Brain pericyte (primary cell): ENCODE measurements at regions not wholly inside any gene's neighbourhood (a gene's known extent, or its start where the extent isn't known, plus 50 kb on each side); places are given as distances from the start of the nearest gene placed in this dataset.

Experiments used
- DNase-seq: peaks from one replicate; pipeline ENCODE4 v3.0.0-alpha.2; 2012; ENCODE audit warnings: low read depth, low spot score

- DNase-seq, result no peak
These were observed 157.2 kb downstream of the CD83 start for GRCh38 chr6:14274546-14275492.

- no peak for DNase-seq
These were observed 157.9 kb downstream of the CD83 start for GRCh38 chr6:14275493-14275851.

- DNase-seq, result no peak
These were observed 158.5 kb downstream of the CD83 start for GRCh38 chr6:14276071-14276470.

- DNase-seq, result no peak
These were observed 159.3 kb downstream of the CD83 start for GRCh38 chr6:14276667-14277404.

GRCh38 chr6:14277405-14277930, 159.9 kb downstream of the CD83 start:
- no peak for DNase-seq

DNA sequence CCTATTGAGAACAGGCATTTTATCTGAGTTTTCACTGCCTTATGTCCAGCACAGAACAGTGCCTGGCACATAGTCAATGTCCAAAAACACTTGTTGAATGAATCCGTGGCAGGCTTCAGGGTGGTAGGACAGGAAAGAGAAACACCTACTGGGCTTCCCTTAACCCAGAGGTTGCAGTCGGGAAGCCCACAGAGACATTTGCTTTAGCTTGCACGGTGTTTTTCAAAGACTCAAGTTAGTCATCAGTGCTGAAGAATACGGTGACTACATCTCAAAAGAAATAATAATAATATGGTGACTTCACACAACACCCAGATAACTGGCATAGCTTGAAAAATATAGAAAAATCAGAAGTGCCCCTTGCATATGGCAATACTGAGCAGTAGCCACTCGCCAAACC, 160.4 kb downstream of the CD83 start:
- DNase-seq, result no peak

DNA sequence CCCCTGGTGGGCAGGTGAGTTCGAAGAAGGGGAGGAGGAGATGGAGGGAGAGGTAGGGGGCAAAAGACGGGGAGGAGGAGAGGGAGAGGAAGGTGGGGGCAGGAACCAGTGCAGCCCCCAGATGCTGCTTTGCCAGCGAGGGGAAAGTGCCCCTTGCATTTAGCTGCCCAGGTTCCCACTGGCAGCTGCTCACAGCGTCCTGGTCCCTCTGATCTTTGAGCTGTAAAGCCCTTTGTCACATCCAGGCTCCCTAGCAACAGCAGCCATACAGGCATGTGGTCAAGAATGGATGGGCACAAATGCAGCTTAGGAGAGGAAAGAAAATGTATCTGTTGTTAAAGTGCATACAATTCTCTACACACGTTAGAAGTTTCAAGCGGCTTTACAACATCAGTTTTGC, 160.9 kb downstream of the CD83 start:
- DNase-seq, result no peak

DNA sequence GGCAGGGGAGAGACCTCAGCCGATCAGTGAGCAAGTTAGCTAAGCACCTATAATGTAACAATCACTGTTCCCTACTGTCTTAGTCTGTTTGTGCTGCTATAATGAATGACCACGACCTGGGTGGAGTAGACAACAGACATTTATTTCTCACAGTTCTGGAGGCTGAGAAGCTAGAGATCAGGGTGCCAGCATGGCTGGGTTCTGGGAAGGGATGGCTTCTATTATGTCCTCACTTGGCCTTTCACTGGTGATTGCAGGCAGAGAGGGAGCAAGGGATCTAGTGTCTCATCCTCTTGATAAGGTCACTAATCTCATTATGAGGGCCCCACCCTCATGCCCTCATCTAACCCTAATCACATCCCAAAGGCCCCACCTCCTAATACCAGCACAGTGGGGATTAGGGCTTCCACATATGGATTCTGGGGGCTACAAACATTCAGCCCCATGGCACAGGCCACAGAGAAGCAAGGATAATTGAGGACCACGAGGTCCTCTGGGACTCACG, 162.5 kb downstream of the CD83 start:
- no peak for DNase-seq

DNA sequence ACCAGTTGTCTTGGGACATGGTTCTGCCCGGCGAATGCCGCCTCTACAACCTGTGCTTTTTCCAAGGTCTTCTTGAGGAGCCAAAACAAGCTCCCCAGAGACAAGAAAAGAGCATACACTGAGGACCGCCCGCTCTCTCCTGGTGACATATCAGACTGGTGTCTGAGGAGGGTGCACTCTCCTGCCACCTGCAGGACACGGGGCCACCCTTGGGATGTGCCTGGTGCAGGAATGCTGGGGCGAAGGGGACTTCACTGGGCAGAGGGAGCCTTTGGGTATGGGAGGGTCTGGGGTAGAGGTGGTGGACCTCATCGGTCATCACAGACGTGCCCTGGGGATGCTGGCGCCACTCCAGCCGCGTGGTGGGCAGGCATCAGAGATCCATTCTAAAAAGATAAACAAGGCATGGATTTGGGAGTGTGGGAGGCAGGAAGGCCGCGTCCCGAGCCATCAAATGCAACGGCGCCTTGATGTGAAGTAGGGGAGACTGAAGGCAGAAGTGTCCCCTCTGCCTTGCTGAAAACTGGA, 163.3 kb downstream of the CD83 start:
- no peak for DNase-seq

DNA sequence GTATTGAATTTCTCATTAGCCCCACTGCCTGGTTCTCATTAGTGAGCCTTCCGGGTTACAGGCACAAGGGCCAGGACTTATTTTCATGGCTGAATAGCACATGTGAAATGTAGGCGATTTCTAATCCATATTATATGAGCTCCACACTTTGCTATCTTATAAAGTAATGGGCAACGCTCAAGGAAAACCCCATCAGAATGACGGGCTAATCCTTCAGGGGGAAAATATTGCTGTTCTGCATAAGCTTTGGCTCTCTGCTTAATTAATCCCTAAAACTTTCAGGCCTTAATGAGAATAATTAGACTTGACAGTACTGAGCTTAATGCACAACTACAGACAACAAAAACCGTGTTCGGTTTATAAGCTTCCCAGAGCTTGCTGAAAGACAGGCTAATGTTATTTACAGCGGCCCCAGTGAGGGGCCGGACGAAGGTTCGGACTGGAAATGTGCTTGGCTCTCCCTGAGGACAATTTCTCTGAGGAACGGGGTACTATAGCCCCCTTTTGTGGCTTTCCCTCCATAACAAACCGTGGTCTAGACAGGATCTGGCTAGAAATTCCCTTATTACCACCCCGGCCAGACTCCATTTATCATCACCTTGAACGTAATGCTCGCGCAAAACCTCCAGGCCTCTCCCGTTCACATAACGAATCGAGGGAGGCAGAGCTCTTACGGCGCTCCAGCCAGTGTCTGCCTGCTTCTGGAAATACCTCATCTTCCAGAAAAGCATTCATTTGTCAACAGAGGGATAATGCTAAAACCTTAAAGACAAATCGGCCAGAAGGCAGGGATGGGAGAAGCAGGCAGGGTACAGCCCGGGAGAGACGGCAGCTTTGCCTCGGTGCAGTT, 164.5 kb downstream of the CD83 start:
- DNase-seq, result no peak

- DNase-seq, result no peak
These were observed 165.4 kb downstream of the CD83 start for GRCh38 chr6:14282854-14283505.

DNA sequence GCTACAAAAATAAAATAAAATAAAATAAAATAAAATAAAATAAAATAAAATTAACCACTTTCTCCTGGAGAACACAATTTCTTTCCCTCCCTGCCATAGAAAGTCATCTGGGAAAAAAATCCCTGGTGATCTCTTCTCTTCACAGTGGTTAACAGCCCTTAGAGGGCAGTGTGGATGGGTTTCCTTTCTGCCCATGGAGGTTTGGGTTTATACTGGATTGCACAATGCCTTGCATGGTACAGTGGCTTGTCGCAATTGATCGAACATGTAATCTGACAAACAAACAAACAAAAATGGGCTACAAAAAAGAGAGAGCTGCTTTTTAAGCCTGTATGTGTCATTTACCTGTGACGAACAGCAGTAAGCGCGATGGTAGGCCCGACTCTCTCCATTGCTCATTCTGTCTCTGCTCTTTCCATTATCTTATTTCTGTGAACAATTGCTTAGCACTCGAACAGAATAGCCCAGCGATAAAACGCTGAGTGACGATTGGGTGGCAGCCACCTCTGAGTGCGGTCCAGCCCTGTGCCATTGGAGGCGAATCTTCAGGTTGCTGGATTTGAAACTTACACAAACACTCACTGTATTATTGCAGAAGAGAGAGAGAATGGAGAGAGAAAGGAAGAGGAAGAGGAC, 166.1 kb downstream of the CD83 start:
- DNase-seq, result no peak

GRCh38 chr6:14284969-14285590, 167.5 kb downstream of the CD83 start:
- no peak for DNase-seq

- DNase-seq, result peak; percentile 71
These were observed 168.6 kb downstream of the CD83 start for GRCh38 chr6:14286144-14286543.

GRCh38 chr6:14286634-14287428, 169.3 kb downstream of the CD83 start:
- DNase-seq, result no peak

GRCh38 chr6:14287707-14288106, 170.1 kb downstream of the CD83 start:
- no peak for DNase-seq

DNA sequence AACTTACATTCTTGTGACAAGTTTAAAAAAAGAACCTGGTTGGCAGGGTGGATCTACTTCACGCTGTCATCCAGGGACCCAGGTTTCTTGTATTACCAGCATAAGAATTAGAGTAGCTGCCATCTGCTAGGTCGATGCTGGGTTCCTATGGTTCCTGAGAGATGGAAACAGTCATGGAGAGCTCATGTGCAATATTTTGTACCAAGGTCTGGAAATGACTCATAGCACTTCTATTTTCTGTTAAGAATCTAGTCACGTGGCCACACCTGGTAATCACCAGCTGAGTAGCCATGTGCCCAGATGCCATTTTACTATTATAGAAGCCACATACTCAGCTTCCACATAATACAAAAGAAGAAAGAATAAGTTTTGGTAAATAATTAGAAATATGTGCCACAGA, 171.3 kb downstream of the CD83 start:
- DNase-seq, result no peak

DNA sequence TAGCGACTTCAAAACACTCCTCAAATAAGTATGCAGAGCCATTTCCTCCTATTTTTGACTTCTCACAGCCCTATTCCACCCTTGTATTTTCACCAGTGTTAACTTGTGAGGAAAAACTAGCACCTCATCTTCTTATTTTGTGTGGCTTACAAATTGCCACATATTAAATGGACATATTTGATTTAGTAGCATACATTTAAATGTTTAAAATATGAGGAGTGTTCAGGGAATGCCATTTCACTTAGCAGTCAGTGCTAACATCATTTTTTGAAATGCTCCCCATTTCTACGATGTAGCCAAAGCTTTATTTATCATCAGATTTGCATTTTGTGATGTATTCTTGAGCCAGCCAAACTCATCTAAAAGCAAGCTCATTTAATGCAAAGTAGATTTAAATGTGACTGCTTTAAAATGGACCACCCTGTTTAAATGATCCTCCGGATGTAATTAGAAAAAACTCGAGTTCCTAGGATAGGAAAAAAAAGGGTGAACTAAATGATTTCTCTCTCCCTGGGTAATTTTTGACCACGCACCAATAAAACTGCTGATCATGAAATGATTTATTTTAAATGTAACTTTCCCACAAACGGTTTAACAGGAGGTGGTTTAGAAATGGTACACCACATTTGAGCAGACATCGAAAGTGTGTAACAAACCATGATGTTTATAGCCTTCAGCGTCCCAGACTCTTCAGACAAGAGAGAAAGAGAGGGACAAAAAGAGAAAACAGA, 172.6 kb downstream of the CD83 start:
- DNase-seq, result no peak
